Smooth muscle cell (in vitro differentiated cells): ENCODE measurements at regions not wholly inside any gene's neighbourhood (a gene's known extent, or its start where the extent isn't known, plus 50 kb on each side); places are given as distances from the start of the nearest gene placed in this dataset.

ENCODE experiments used
- DNase-seq: peaks from one replicate; lab custom pipeline; 2025; ENCODE audit not compliant: unreplicated experiment; lab: John Stamatoyannopoulos, UW
- H2AFZ ChIP-seq: fragments of 200-600 bp; sonication (generic); 2 replicates; pipeline ENCODE4 v1.6.0; 2016; ENCODE audit warnings: antibody characterized with exemption, low read depth, mild to moderate bottlenecking
- H3F3A ChIP-seq: fragments of 200-600 bp; sonication (generic); 2 replicates; pipeline ENCODE4 v1.6.0; 2017; ENCODE audit warnings: antibody characterized with exemption, low read depth
- H3K27ac ChIP-seq: fragments of 200-600 bp; sonication (generic); 2 replicates; pipeline ENCODE4 v1.5.1; 2016; ENCODE audit warnings: low read depth, mild to moderate bottlenecking
- H3K27me3 ChIP-seq: fragments of 200-600 bp; sonication (generic); 2 replicates; pipeline ENCODE4 v1.6.1; 2016; ENCODE audit warnings: low read depth, mild to moderate bottlenecking
- H3K36me3 ChIP-seq: fragments of 200-600 bp; sonication (generic); 2 replicates; pipeline ENCODE4 v1.5.1; 2016; ENCODE audit warnings: low read depth
- H3K4me1 ChIP-seq: fragments of 200-600 bp; sonication (generic); 2 replicates; pipeline ENCODE4 v1.5.1; 2016; ENCODE audit warnings: low read depth
- H3K4me2 ChIP-seq: fragments of 200-600 bp; sonication (generic); 2 replicates; pipeline ENCODE4 v1.6.0; 2016; ENCODE audit warnings: mild to moderate bottlenecking
- H3K4me3 ChIP-seq: fragments of 200-600 bp; sonication (generic); 2 replicates; pipeline ENCODE4 v1.5.1; 2016; ENCODE audit warnings: mild to moderate bottlenecking
- H3K79me2 ChIP-seq: fragments of 200-600 bp; sonication (generic); 2 replicates; pipeline ENCODE4 v1.6.0; 2016; ENCODE audit warnings: low read depth, mild to moderate bottlenecking
- H3K9ac ChIP-seq: fragments of 200-600 bp; sonication (generic); 2 replicates; pipeline ENCODE4 v1.6.0; 2016; ENCODE audit warnings: low read depth
- H3K9me3 ChIP-seq: fragments of 200-600 bp; sonication (generic); replicated peaks from 2 replicates; pipeline ENCODE4 v1.5.1; 2016; ENCODE audit warnings: low read depth
- H4K20me1 ChIP-seq: fragments of 200-600 bp; sonication (generic); 2 replicates; pipeline ENCODE4 v1.6.0; 2016; ENCODE audit warnings: low read depth
- WGBS: methylation state at CpG from one replicate; pipeline ENCODE4 v1.1.7; 2016; ENCODE audit warnings: low lambda C conversion rate; 5-methylcytosine and 5-hydroxymethylcytosine counted together
- TF ChIP-seq, protein P1 (sequence below): fragments of 200-600 bp; sonication (generic); IDR thresholded peaks from 2 replicates; pipeline ENCODE4 v1.5.1; 2017; ENCODE audit warnings: borderline replicate concordance, mild to moderate bottlenecking, antibody characterized with exemption; ENCODE audit not compliant: insufficient read depth, poor library complexity, severe bottlenecking

DNA sequence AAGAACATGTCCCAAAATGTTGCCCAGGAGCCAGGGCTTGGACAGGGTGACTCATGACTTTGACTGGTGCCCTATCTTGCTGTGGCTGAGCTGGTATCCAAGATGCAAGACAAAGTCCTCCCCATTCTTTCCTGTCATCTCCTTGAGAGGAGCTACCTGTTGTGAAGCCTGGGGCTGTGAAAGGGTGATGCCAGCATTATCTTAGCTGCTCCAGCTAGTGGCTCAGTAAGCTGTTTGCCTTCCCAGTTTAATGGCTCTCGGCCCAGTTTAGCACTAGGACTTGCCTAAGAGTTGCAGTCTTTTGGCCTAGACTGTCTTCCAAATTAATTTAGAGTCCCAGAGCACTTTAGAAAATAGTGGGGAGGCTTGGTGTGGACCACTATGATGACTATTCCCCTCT is 424.3 kb upstream of the NRG3 start:
- Histone ChIP-seq H3K27me3 (no peaks in the 10 kb centered on the region), H3K27ac (no peak overlapping the region), H2AFZ (no peak overlapping the region), H3F3A (no peaks in the 10 kb centered on the region), H3K4me1 (no peaks in the 10 kb centered on the region), H4K20me1 (no peaks in the 10 kb centered on the region), H3K9ac (no peak overlapping the region), H3K4me2 (no peak overlapping the region), H3K79me2 (no peaks in the 10 kb centered on the region), H3K9me3 (no peaks in the 10 kb centered on the region), H3K4me3 (no peak overlapping the region), H3K36me3 (no peaks in the 10 kb centered on the region)
- TF ChIP-seq, protein P1, sequence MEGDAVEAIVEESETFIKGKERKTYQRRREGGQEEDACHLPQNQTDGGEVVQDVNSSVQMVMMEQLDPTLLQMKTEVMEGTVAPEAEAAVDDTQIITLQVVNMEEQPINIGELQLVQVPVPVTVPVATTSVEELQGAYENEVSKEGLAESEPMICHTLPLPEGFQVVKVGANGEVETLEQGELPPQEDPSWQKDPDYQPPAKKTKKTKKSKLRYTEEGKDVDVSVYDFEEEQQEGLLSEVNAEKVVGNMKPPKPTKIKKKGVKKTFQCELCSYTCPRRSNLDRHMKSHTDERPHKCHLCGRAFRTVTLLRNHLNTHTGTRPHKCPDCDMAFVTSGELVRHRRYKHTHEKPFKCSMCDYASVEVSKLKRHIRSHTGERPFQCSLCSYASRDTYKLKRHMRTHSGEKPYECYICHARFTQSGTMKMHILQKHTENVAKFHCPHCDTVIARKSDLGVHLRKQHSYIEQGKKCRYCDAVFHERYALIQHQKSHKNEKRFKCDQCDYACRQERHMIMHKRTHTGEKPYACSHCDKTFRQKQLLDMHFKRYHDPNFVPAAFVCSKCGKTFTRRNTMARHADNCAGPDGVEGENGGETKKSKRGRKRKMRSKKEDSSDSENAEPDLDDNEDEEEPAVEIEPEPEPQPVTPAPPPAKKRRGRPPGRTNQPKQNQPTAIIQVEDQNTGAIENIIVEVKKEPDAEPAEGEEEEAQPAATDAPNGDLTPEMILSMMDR = no peak
- no peak for DNase-seq
- WGBS = 89% methylated on average over 1 of the region's 1 CpG

DNA sequence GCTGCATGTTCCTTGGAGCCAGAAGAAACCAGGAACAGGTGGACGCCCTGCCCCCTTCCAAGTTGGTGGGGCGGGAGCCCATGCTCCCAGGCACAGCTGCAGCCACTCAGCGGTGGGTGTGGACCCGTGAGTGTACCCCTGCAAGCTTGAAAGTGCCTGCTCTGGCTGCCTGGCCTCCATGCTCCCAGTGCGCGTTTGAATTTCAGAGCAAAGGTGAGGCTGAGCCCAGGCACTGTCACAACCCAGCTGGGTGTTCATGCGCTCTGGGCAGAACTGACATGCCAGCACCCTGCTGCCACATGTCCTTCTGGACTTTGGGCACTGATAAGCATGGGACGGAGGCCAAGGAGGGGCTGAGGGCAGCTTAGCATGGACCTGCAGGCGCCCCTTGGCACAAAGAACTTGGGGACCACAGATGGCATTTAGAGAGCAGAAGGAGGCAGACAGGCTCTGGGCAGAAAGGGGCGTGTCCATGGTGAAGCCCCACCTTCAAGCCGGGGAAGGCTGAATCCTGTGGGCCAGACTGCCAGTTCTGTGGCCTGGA is 402.0 kb upstream of the NRG3 start:
- Histone ChIP-seq H3K79me2 (no peaks in the 10 kb centered on the region), H3F3A (no peaks in the 10 kb centered on the region), H3K9me3 (no peaks in the 10 kb centered on the region), H3K27ac (no peak overlapping the region), H3K4me2 (no peak overlapping the region), H3K4me1 (no peaks in the 10 kb centered on the region), H3K4me3 (no peak overlapping the region), H2AFZ (no peak overlapping the region), H3K9ac (no peak overlapping the region), H4K20me1 (no peaks in the 10 kb centered on the region), H3K27me3 (no peaks in the 10 kb centered on the region), H3K36me3 (no peaks in the 10 kb centered on the region)
- TF ChIP-seq, protein P1 = no peak
- WGBS = 85% methylated on average over 11 of the region's 11 CpGs
- no peak for DNase-seq

GRCh38 chr10:81473755-81474154 is 401.2 kb upstream of the NRG3 start:
- Histone ChIP-seq H3K9ac (no peak overlapping the region), H3K79me2 (no peaks in the 10 kb centered on the region), H2AFZ (no peak overlapping the region), H3K36me3 (no peaks in the 10 kb centered on the region), H3K4me3 (no peak overlapping the region), H3K27me3 (no peaks in the 10 kb centered on the region), H3F3A (no peaks in the 10 kb centered on the region), H3K9me3 (no peaks in the 10 kb centered on the region), H3K27ac (no peak overlapping the region), H4K20me1 (no peaks in the 10 kb centered on the region), H3K4me1 (no peaks in the 10 kb centered on the region), H3K4me2 (no peak overlapping the region)
- WGBS = 97% methylated on average over 4 of the region's 4 CpGs
- TF ChIP-seq, protein P1 = no peak
- no peak for DNase-seq

GRCh38 chr10:81479316-81479715 is 395.7 kb upstream of the NRG3 start:
- Histone ChIP-seq H3K4me1 (no peaks in the 10 kb centered on the region), H2AFZ (no peak overlapping the region), H3K79me2 (no peaks in the 10 kb centered on the region), H3K9ac (no peak overlapping the region), H3K9me3 (no peaks in the 10 kb centered on the region), H3F3A (no peaks in the 10 kb centered on the region), H4K20me1 (no peaks in the 10 kb centered on the region), H3K27me3 (no peaks in the 10 kb centered on the region), H3K27ac (no peak overlapping the region), H3K4me3 (no peak overlapping the region), H3K36me3 (no peaks in the 10 kb centered on the region), H3K4me2 (no peak overlapping the region)
- 79% methylated on average over 3 of the region's 3 CpGs for WGBS
- TF ChIP-seq, protein P1 = no peak
- DNase-seq = no peak
